ENCODE measurements at regions not wholly inside any gene's neighbourhood (a gene's known extent, or its start where the extent isn't known, plus 50 kb on each side); places are given as distances from the start of the nearest gene placed in this dataset.

GRCh38 chr15:75100679-75101078 lies 77.3 kb downstream of the PPCDC start:
- intact Hi-C loops (cut with micrococcal nuclease; ENCODE audit: unreplicated experiment), result no loop called here
- no peaks in the 10 kb centered on the region for H3K9me3 ChIP-seq (ENCODE audit: low read depth, low read length, poor library complexity, severe bottlenecking)
- ChIA-PET POLR2A (ENCODE audit: low non-redundant PET) (no interaction called here), CTCF (no interaction called here)
- no peaks in the 10 kb centered on the region for H3K27me3 ChIP-seq (replicated peaks; ENCODE audit: insufficient read depth, low read depth, low read length, poor library complexity)
- H3K4me1 ChIP-seq (ENCODE audit: insufficient read depth, low read length, poor library complexity, severe bottlenecking), result no peaks in the 10 kb centered on the region
- no TSS peak for BruUV-seq (replicated peaks)
- H3K4me3 ChIP-seq (ENCODE audit: low read depth, low read length, poor library complexity, severe bottlenecking), result no peak overlapping the region
- TF ChIP-seq CTCF (conservative IDR thresholded peaks at IDR 0.05; ENCODE audit: low read depth, low read length), result no peak
- TF ChIP-seq EZH2 (IDR thresholded peaks at IDR 0.05; ENCODE audit: borderline replicate concordance, low read depth, low read length, poor library complexity, severe bottlenecking), result no peak
- H3K36me3 ChIP-seq (ENCODE audit: insufficient read depth, low read length, poor library complexity, severe bottlenecking), result no peaks in the 10 kb centered on the region
- no peak overlapping the region for H3K27ac ChIP-seq (ENCODE audit: low read depth, low read length, poor library complexity, severe bottlenecking)
- no peak for DNase-seq (ENCODE audit: low spot score)

- H3K4me1 ChIP-seq (ENCODE audit: insufficient read depth, low read length, poor library complexity, severe bottlenecking), result no peaks in the 10 kb centered on the region
- POLR2A ChIA-PET (ENCODE audit: low non-redundant PET), result no interaction called here
- BruUV-seq (replicated peaks), result no TSS peak
- H3K27me3 ChIP-seq (replicated peaks; ENCODE audit: insufficient read depth, low read depth, low read length, poor library complexity), result no peaks in the 10 kb centered on the region
- CTCF ChIA-PET, result interaction anchor here (0.5 kb wide), 1 partner anchor 967 kb away, joined by 8 read pairs; no protein-coding TSS in a partner anchor
- no peak overlapping the region for H3K4me3 ChIP-seq (ENCODE audit: low read depth, low read length, poor library complexity, severe bottlenecking)
- H3K9me3 ChIP-seq (ENCODE audit: low read depth, low read length, poor library complexity, severe bottlenecking), result no peaks in the 10 kb centered on the region
- no peak for DNase-seq (ENCODE audit: low spot score)
- TF ChIP-seq CTCF (conservative IDR thresholded peaks at IDR 0.05; ENCODE audit: low read depth, low read length), result no peak
- no peak for TF ChIP-seq EZH2 (IDR thresholded peaks at IDR 0.05; ENCODE audit: borderline replicate concordance, low read depth, low read length, poor library complexity, severe bottlenecking)
- no peaks in the 10 kb centered on the region for H3K36me3 ChIP-seq (ENCODE audit: insufficient read depth, low read length, poor library complexity, severe bottlenecking)
- no peak overlapping the region for H3K27ac ChIP-seq (ENCODE audit: low read depth, low read length, poor library complexity, severe bottlenecking)
- intact Hi-C loops (cut with micrococcal nuclease; ENCODE audit: unreplicated experiment), result no loop called here
These were observed 81.6 kb downstream of the PPCDC start for GRCh38 chr15:75104804-75105557.

DNA sequence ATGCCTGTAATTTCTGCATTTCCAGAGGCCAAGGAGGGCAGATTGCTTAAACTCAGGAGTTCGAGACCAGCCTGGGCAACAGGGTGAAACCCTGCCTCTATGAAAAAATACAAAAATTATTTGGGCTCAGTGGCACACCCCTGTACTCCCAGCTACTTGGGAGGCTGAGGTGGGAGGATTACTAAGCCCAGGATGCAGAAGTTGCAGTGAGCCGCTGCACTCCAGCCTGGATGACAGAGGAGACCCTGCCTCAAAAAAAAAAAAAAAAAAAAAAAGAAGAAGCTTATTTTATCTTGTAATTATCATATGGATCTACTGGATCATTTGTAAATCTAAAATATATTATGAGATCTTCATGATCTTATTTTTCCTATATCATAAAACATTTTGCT lies 84.1 kb downstream of the PPCDC start:
- H3K4me1 ChIP-seq (ENCODE audit: insufficient read depth, low read length, poor library complexity, severe bottlenecking), result no peaks in the 10 kb centered on the region
- no peak for DNase-seq (ENCODE audit: low spot score)
- intact Hi-C loops (cut with micrococcal nuclease; ENCODE audit: unreplicated experiment), result no loop called here
- ChIA-PET CTCF (no interaction called here), POLR2A (ENCODE audit: low non-redundant PET) (no interaction called here)
- BruUV-seq (replicated peaks), result no TSS peak
- no peak overlapping the region for H3K4me3 ChIP-seq (ENCODE audit: low read depth, low read length, poor library complexity, severe bottlenecking)
- no peak overlapping the region for H3K27ac ChIP-seq (ENCODE audit: low read depth, low read length, poor library complexity, severe bottlenecking)
- no peak for TF ChIP-seq EZH2 (IDR thresholded peaks at IDR 0.05; ENCODE audit: borderline replicate concordance, low read depth, low read length, poor library complexity, severe bottlenecking)
- no peaks in the 10 kb centered on the region for H3K27me3 ChIP-seq (replicated peaks; ENCODE audit: insufficient read depth, low read depth, low read length, poor library complexity)
- no peaks in the 10 kb centered on the region for H3K36me3 ChIP-seq (ENCODE audit: insufficient read depth, low read length, poor library complexity, severe bottlenecking)
- H3K9me3 ChIP-seq (ENCODE audit: low read depth, low read length, poor library complexity, severe bottlenecking), result no peaks in the 10 kb centered on the region

All from A673 (cell line).